ENCODE measurements at regions not wholly inside any gene's neighbourhood (a gene's known extent, or its start where the extent isn't known, plus 50 kb on each side); places are given as distances from the start of the nearest gene placed in this dataset.

- TF ChIP-seq CTCF (conservative IDR thresholded peaks at IDR 0.05; ENCODE audit: low read depth, low read length): no peak
- DNase-seq (ENCODE audit: low read depth): no peak
- no peak overlapping the region for H3K4me3 ChIP-seq (ENCODE audit: low read length)
Observed at GRCh38 chr14:97838986-97839385, 1041.8 kb downstream of the VRK1 start.

- TF ChIP-seq CTCF (conservative IDR thresholded peaks at IDR 0.05; ENCODE audit: low read depth, low read length): no peak
- no peak overlapping the region for H3K4me3 ChIP-seq (ENCODE audit: low read length)
- no peak for DNase-seq (ENCODE audit: low read depth)
Observed at GRCh38 chr14:97840159-97840558, 1043.0 kb downstream of the VRK1 start.

- DNase-seq (ENCODE audit: low read depth): no peak
- H3K4me3 ChIP-seq (ENCODE audit: low read length): no peak overlapping the region
- TF ChIP-seq CTCF (conservative IDR thresholded peaks at IDR 0.05; ENCODE audit: low read depth, low read length): no peak
Observed at GRCh38 chr14:97841762-97842161, 1044.6 kb downstream of the VRK1 start.

- DNase-seq (ENCODE audit: low read depth): no peak
- TF ChIP-seq CTCF (conservative IDR thresholded peaks at IDR 0.05; ENCODE audit: low read depth, low read length): no peak
- no peak overlapping the region for H3K4me3 ChIP-seq (ENCODE audit: low read length)
Observed at GRCh38 chr14:97843066-97843465, 1045.9 kb downstream of the VRK1 start.

- H3K4me3 ChIP-seq (ENCODE audit: low read length): no peak overlapping the region
- no peak for DNase-seq (ENCODE audit: low read depth)
- TF ChIP-seq CTCF (conservative IDR thresholded peaks at IDR 0.05; ENCODE audit: low read depth, low read length): no peak
Observed at GRCh38 chr14:97844042-97844441, 1046.9 kb downstream of the VRK1 start.

GRCh38 chr14:97846156-97846555, 1049.0 kb downstream of the VRK1 start:
- H3K4me3 ChIP-seq (ENCODE audit: low read length): no peak overlapping the region
- DNase-seq (ENCODE audit: low read depth): no peak
- TF ChIP-seq CTCF (conservative IDR thresholded peaks at IDR 0.05; ENCODE audit: low read depth, low read length): no peak

GRCh38 chr14:97848317-97848980, 1051.3 kb downstream of the VRK1 start:
- H3K4me3 ChIP-seq (ENCODE audit: low read length): no peak overlapping the region
- no peak for DNase-seq (ENCODE audit: low read depth)
- no peak for TF ChIP-seq CTCF (conservative IDR thresholded peaks at IDR 0.05; ENCODE audit: low read depth, low read length)

Data from retinal pigment epithelial cell (primary cell).